ENCODE measurements at regions not wholly inside any gene's neighbourhood (a gene's known extent, or its start where the extent isn't known, plus 50 kb on each side); places are given as distances from the start of the nearest gene placed in this dataset.

DNA sequence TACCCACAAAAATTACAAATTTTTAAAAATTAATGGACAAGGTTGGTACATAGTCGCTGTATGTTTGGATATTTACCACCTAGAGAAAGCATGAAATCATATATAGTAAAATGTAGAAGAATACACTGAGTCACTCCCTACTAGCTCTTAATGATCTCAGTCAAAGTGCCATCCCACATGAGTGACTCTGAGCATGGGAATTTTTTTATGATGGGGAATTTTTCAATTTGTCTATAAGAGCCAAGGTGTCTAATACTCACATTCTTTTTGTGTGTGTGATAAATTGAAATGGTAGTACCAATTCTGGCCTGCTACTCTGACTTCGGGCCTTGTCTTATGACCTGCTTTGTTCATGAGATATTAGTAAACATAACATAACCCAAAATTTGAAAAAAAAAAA lies 483.2 kb downstream of the CDH10 start:
- POLR2A ChIA-PET: no interaction called here
- in situ Hi-C loops (cut with MboI) (no loop called here), intact Hi-C loops (cut with micrococcal nuclease; ENCODE audit: unreplicated experiment) (no loop called here)
- CTCF ChIA-PET: no interaction called here
- no peak overlapping the region for H3K9ac ChIP-seq (ENCODE audit: control insufficient read depth, insufficient read depth, low read length)
- TF ChIP-seq CHD2 (IDR thresholded peaks at IDR 0.05; ENCODE audit: borderline replicate concordance, low read depth, low read length) (no peak), LARP7 (IDR thresholded peaks at IDR 0.05) (no peak), CBX3 (IDR thresholded peaks at IDR 0.05; ENCODE audit: borderline replicate concordance, low read depth) (no peak), IKZF2 (IDR thresholded peaks at IDR 0.05) (no peak), CREM (IDR thresholded peaks at IDR 0.05; ENCODE audit: low read depth) (no peak), EZH2 (IDR thresholded peaks at IDR 0.05; ENCODE audit: borderline replicate concordance, control insufficient read depth, low read depth, low read length) (no peak), POU2F2 (IDR thresholded peaks at IDR 0.05; ENCODE audit: borderline replicate concordance, low read depth, low read length) (no peak), FOXM1 (IDR thresholded peaks at IDR 0.05; ENCODE audit: low read depth, low read length) (no peak)
- TF ChIP-seq, protein P1, sequence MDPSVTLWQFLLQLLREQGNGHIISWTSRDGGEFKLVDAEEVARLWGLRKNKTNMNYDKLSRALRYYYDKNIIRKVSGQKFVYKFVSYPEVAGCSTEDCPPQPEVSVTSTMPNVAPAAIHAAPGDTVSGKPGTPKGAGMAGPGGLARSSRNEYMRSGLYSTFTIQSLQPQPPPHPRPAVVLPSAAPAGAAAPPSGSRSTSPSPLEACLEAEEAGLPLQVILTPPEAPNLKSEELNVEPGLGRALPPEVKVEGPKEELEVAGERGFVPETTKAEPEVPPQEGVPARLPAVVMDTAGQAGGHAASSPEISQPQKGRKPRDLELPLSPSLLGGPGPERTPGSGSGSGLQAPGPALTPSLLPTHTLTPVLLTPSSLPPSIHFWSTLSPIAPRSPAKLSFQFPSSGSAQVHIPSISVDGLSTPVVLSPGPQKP (IDR thresholded peaks at IDR 0.05; ENCODE audit: low read depth, low read length): no peak
- TF ChIP-seq, protein P2, sequence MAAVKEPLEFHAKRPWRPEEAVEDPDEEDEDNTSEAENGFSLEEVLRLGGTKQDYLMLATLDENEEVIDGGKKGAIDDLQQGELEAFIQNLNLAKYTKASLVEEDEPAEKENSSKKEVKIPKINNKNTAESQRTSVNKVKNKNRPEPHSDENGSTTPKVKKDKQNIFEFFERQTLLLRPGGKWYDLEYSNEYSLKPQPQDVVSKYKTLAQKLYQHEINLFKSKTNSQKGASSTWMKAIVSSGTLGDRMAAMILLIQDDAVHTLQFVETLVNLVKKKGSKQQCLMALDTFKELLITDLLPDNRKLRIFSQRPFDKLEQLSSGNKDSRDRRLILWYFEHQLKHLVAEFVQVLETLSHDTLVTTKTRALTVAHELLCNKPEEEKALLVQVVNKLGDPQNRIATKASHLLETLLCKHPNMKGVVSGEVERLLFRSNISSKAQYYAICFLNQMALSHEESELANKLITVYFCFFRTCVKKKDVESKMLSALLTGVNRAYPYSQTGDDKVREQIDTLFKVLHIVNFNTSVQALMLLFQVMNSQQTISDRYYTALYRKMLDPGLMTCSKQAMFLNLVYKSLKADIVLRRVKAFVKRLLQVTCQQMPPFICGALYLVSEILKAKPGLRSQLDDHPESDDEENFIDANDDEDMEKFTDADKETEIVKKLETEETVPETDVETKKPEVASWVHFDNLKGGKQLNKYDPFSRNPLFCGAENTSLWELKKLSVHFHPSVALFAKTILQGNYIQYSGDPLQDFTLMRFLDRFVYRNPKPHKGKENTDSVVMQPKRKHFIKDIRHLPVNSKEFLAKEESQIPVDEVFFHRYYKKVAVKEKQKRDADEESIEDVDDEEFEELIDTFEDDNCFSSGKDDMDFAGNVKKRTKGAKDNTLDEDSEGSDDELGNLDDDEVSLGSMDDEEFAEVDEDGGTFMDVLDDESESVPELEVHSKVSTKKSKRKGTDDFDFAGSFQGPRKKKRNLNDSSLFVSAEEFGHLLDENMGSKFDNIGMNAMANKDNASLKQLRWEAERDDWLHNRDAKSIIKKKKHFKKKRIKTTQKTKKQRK (IDR thresholded peaks at IDR 0.05; ENCODE audit: low read depth, low read length): no peak
- BruUV-seq (replicated peaks): no TSS peak
- no peak overlapping the region for H3K4me3 ChIP-seq
- ATAC-seq: no peak
- no peaks in the 10 kb centered on the region for H3K4me1 ChIP-seq (ENCODE audit: control insufficient read depth, insufficient read depth, low read length)
- H3K9me3 ChIP-seq (replicated peaks; ENCODE audit: control insufficient read depth, insufficient read depth, low read length): no peaks in the 10 kb centered on the region
- SMC1A ChIA-PET (ENCODE audit: uncharacterized antibody, unreplicated experiment): no interaction called here
- whole genome bisulfite sequencing (ENCODE audit: insufficient coverage, insufficient replicate concordance, low lambda C conversion rate, missing lambda C conversion rate): 4% methylated on average over 2 of the region's 2 CpGs
- no peaks in the 10 kb centered on the region for H4K20me1 ChIP-seq (ENCODE audit: control insufficient read depth, insufficient read depth)
- no peak overlapping the region for H3K27ac ChIP-seq (ENCODE audit: control insufficient read depth, insufficient read depth)
- no peak for DNase-seq (ENCODE audit: low read depth, low spot score)
- no peak overlapping the region for H3K4me2 ChIP-seq (ENCODE audit: control insufficient read depth, insufficient read depth)
- no peak for FAIRE-seq
- no peak overlapping the region for H2AFZ ChIP-seq (ENCODE audit: control insufficient read depth, low read depth, low read length)
- H3K27me3 ChIP-seq (replicated peaks in 1 of 2; ENCODE audit: control insufficient read depth in 2 of 2, insufficient read depth in 2 of 2, low read length in 1 of 2): no peaks in the 10 kb centered on the region
- RAD21 ChIA-PET (ENCODE audit: unreplicated experiment): no interaction called here
- H3K79me2 ChIP-seq (ENCODE audit: control insufficient read depth, insufficient read depth, low read length): no peaks in the 10 kb centered on the region
- H3K36me3 ChIP-seq (ENCODE audit: control insufficient read depth in 2 of 2, insufficient read depth in 2 of 2, low read length in 1 of 2): no peaks in the 10 kb centered on the region

Measured in GM12878 (cell line).